Ovary (tissue), 3 donors: ENCODE measurements at regions not wholly inside any gene's neighbourhood (a gene's known extent, or its start where the extent isn't known, plus 50 kb on each side); places are given as distances from the start of the nearest gene placed in this dataset.

Experiments
- CTCF ChIP-seq, 3 donors: fragments of 450-650 bp in 2 of 3; fragments of 200-600 bp in 1 of 3; IDR thresholded peaks; one replicate each; pipeline versions ENCODE4 v1.5.1 to v1.8.0; 2016 to 2022; ENCODE audit warnings: antibody characterized with exemption in 3 of 3, mild to moderate bottlenecking in 1 of 3
- EP300 ChIP-seq: sonication (generic); formaldehyde crosslinking; IDR thresholded peaks from one replicate; pipeline ENCODE4 v1.6.1; 2017; ENCODE audit warnings: antibody characterized with exemption
- POLR2A ChIP-seq: fragments of 450-650 bp; IDR thresholded peaks from one replicate; pipeline ENCODE4 v1.6.1; 2017; ENCODE audit warnings: antibody characterized with exemption, mild to moderate bottlenecking, moderate library complexity
- donor health status: DM: no; HTN: no; CAD: no.

GRCh38 chr15:62249501-62249900 lies 84.4 kb upstream of the C2CD4B start:
- TF ChIP-seq CTCF (IDR thresholded peaks at IDR 0.05) (no peak), EP300 (no peak), POLR2A (no peak)
